ENCODE measurements at regions not wholly inside any gene's neighbourhood (a gene's known extent, or its start where the extent isn't known, plus 50 kb on each side); places are given as distances from the start of the nearest gene placed in this dataset.

DNA sequence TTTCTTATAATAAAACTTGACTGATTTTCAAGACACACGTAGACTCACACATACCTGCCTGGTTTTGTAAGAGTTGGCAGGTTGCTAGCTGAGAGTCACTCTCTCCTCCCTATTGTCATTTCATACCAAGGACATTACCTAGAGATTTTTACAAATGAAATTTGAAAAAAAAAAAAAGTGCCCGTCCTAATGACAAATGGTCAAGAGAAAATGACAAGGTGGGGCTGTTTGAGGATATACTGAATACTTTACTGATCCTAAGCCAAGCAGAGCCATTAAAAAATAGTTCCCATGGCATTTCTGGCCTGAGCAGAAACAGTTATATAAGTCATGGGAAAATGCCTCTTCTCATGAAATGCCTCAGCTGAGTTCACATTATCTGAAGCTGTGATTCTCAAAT lies 150.2 kb downstream of the DYRK2 start:
- DNase-seq, result no peak

DNA sequence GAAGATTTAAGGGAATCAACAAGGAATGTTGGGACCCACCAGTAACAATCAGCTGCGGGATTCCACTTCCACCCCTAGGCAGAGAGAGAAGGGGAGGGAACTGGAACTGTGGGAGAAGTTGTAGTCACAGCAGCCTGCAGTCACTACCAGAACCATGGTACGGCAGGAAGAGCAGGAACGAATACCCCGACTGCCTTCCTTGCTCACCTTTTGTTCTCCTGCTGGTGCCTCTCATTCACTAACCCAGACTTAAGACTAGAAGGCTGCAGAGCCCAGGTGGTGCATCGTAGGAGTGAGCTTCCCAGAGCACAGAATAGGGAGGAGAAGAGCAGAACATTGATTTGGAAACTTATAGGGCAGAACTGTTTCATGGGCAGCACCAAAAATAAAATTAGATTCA lies 154.2 kb downstream of the DYRK2 start:
- no peak for DNase-seq

DNA sequence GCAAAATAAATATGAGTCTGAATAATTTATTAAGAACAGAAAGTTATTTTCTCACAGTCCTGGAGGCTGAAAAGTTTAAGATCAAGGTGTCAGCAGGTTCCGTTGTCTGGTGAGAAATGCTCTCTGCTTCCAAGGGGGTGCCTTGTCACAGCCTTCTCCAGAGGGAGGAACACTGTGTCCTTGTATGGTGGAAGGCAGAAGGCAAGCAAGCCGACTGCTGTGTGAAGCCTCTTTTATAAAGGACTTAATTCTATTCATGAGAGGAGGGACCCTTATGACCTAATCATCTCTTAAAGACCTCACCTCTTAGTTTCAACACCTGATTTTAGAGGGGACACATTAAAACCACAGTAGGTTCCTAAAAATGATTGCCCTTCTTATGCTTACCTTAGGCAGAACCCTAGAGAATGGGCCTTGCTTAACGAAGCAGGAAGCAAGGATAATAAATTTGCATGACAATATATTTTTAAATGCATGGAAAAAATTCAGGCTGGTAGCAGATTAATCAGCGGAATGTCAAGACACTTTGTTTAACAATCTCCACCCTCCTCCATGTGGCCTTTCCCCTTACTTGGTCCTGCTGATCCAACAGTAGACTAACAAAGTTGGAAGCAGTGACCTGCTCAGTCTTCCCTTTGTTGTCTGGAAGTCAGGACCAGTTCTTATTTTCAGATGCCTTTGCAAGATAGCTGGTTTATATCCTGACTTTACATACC lies 154.9 kb downstream of the DYRK2 start:
- DNase-seq, result no peak

DNA sequence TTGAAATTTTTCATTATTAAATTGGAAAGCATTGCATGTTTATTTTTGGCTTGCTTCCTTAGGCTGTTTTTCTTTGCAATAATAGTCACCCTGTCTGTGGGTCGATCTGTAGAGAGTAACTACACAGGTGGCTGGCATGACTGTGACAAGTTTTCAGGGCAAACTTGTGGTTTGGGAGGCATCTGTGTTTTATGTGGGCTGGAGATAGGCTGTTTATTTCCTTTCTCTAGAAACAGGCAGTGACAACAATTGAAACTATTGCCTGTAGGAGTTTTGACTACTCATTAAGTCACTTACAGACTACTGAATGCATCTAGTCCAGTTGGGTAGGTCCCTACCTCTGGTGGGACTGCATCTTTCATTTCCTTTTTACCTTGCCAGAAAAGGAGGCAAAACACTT lies 155.6 kb downstream of the DYRK2 start:
- no peak for DNase-seq

DNA sequence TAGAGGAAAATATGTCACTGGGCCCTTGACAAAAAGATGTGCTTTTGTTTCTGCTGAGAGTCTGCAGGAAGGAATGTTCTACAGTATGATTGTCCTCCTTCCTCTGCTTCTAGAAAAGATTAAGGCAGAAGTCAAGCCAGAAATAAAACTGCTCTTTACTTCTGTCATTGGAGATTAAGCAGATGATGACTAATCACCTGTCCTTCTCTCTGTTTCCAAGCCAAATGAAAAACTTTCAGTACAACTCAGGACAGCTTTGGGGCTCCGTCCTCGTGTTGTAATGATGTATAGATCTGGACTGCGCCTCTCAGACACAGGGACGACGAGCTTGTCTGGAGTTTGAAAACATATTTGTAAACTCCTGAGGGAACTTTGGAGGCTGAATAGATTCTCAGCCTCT lies 159.3 kb downstream of the DYRK2 start:
- no peak for DNase-seq

DNA sequence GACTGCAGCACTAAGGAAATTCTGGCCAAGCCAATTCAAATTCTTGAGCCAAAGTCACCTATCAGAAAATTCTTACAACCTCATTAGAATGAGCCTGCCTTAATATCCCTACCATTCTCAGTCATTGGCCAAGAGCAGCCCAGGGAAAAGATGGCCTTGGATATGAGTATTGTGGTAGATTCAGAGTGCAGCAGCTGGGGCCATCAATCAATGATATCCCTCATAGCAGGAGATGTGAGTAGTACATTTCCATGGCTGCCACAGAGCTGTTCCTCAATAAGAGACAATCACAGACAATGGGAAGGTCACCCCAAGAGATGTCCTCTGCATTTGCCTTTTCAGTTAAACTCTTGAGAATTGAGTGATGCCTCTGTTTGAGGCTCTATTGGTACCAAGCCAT lies 161.6 kb downstream of the DYRK2 start:
- DNase-seq, result no peak

DNA sequence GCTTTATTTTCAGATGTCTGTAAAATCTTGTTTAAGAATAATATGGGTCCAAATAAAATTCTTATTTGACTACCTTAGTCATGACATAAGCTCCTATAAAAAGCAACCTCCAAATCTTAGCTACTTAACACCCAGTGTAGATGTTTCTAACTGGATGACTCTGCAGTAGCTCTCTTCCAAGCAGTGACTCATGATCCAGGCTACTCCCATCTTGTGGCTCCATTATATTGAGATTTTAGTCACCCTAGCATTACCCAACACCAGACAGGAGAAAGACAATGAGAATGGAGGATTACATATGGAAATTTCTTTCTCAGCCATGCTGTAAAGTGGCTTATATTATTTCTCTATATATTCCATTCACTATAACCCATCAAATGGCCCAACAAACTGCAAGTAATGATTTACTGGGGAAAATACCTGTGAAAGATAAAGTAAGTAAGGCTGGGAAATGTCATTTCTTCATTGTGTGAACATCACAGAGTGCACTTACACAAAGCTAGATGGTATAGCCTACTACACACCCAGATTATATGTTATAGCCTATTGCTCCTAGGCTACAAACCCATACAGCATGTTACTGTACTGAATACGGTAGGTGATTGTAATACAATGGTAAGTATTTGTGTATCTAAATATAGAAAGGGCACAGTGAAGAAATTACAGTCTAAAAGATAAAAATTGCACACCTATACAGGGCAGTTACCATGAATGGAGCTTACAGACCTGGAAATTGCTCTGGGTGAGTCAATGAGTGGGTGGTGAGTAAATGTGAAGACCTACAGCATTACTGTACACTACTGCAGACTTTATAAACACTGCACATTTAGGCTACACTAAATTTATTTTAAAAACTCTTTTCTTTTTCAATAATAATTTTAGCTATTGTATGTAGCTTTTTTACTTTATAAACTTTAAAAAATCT lies 163.2 kb downstream of the DYRK2 start:
- no peak for DNase-seq

DNA sequence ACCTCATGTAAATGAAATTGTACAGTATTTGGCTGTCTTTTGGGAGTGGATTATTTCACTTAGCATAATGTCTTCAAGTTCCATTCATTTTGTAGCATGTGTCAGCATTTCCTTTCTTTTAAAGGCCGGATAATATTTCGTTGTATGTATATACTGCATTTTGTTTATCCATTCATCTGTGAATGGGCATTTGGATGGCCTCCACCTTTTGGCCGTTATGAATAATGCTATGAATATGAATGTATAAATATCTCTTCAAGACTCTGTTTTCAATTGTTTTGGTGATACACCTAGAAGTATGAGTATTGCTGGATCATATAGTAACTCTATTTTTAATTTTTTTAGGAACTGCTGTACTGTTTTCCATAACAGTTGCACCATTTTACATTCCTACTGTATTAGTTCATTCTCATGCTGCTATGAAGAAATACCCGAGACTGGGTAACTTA lies 164.9 kb downstream of the DYRK2 start:
- DNase-seq, result no peak

DNA sequence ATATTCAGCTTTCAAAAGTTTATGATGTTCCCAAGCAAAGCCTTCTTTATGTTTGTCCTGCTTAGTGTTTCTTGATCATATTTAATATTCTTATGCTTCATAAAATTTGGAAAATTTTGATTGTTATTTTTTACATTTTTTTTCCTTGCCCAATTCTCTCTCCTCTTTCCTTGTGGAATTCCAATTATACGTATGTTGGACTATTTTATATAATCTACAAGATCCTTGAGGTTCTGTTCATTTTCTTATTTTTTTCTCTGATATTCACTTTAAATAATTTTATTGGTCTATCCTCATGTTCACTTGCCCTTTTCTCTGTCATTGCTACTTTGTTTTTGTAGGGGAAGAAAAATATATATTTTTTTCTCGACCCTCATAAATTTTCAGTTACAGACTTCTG lies 167.7 kb downstream of the DYRK2 start:
- DNase-seq, result no peak

DNA sequence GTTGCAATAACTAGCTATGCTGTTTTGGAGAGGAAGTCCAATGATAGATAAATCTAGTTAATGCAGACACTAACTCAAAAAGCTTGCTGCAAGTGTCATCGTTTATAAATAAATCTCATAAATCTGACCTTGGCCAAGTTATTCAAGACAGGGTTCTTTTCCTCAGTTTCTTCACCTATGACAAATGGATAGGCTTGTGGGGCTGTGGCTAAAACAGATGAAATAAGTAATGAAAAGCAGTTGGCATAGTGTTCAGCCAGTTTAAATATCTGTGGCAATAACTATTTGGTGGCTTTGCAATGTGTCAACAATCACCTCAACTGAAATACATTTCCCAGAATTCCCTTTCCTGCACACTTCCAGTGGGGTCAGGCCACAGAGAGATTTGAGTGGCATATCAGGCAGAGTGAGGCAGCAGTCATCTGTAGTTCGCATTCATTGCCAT lies 169.9 kb downstream of the DYRK2 start:
- no peak for DNase-seq

DNA sequence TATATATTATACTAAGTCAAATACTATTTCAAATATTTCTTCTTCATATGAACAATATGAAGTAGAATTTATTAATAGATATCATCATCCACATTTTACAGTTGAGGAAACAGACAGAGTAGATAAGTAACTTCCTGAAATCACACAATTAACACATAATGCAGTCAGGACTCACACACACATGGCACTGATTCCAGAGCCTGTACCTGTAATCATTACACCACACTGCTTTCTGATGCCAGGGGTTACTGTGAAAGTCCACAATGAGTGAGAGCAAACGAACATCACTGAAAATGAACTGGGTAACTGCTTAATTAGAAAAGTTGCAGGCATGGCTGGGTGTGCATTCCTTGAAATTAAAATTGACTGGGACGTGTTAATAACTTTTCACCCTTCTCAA lies 169.3 kb upstream of the IFNG-AS1 start:
- DNase-seq, result no peak

DNA sequence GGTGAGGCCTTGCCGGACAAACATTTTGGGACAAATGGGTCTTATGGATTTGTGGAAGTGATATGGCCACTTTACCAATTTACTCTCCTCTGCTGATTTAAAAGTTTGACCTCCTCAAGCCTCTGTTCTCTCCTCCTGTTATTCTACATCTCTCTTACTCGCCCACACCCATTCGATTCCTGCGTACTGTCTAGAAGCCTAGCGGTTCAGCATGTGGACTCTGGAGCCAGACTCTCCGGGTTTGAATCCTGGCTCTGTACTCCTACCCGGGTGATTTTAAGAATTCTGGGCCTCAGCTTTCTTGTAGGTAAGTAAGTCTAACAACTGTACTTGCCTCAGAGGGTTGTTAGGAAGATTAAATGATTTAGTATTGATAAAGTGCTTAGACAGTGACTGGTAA lies 168.6 kb upstream of the IFNG-AS1 start:
- DNase-seq, result no peak

DNA sequence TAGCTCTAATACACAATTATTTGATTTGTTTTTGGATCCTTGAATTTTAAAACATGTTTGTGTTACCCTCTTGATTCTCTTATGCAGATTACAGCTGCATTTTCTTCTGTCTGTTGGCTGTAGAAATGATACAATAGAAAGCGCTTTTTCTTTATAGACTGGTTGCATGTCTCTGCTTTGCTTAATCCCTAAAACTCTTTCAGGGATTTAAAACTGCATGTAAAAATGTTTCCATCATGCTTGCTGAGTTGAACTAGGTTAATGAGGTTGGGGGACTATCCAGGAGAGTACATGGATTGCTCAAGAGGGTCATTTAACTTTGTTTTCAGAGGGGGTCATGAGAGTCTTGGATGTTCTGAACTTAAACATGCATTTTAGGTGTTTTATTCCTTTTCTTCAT lies 166.4 kb upstream of the IFNG-AS1 start:
- DNase-seq, result no peak

DNA sequence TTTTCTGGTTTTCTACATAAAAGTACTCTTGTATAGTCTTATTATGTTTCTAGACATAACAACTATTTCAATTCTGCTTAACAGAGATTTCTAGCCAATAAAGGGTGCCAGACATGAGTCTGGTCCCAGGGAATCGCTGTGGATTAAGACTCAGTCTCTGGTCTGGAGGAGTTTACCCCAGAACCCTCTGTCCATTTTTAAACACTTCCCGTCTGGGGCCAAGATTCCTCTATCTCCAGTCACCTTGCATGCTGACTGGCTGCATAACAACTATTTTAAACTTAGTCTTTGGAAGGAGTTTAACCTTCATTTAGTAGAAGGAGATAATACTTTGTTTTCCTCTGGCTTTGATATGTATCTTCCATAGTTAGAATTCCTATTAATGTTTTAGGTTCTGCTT lies 163.1 kb upstream of the IFNG-AS1 start:
- DNase-seq, result no peak

DNA sequence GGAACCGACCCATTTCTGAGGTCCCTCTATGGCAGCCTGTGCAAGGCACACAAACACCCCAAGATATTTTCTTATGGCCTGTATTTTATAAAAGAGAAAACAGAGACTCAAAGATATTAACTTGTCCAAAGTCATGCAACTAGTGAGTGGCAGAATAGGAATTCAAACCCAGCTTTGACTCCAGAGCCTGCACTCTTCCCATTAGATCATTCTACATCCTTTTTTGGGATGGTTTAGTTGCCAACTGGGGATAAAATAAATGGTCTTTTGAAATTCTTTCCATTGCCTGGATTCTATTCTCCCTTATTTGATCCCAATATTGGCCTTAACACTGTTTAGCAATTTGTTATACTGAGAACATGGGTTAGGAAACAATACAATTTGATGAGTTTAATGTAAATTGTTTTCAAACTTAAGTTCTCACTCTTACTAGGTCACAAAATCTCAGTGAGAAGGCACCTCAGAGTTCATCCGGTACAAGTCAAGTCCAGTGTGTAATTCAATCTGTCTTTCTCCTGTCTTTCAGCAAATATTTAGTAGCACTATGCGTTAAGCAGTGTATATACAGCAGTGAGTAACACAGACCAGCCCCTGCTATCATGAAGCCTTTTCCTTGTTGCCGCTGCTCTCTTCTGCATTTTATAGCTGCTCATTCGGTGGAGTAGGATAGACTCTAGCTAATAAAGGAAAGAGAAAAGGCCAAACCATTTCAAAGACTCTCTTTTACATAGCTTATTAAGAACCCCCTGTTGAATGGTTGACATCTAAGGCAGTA lies 162.1 kb upstream of the IFNG-AS1 start:
- no peak for DNase-seq

DNA sequence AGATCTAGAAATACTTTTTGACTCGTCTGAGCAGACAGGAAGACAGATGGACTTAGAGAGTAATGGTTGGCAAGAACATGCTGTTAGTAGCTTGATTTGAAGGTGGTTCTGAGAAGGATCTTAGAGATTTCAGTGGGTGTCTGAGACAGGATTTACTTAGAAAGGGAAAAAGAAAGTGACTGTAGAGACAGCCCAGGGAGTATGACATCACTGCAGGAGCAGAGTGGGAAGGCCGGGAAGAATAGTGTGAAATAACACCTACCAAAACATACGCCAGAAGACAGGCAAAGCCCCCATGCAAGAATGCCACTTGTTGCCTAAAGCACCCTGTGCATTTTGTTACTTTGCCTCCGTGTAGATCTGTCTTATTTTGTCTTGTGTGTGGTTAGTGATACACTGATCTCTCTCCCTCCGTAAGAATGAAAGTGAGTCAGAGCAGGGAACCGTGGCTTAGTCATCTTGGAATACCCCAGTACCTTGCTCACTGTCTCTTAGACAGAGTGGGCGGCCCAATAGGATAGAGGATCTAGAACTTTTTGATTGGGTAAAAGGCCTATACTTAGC lies 161.3 kb upstream of the IFNG-AS1 start:
- DNase-seq, result no peak

DNA sequence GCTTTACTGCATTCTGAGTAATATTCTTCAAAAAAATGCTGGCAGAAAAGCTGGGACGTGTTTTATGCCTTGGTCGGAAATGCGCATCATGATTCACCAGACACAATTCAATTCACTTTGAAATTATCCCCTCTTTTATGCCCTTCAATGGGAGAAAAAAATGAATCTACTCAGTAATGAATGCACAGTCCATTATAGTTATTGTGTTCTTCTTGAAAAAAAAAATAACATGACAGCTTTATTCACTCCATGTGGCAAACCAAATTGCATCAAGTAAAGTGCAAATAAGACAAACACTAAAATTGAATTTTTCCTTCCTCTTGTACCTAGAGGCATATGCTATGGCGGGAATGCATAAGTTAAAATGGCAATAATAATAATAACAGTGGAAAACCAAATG lies 159.4 kb upstream of the IFNG-AS1 start:
- DNase-seq, result no peak

DNA sequence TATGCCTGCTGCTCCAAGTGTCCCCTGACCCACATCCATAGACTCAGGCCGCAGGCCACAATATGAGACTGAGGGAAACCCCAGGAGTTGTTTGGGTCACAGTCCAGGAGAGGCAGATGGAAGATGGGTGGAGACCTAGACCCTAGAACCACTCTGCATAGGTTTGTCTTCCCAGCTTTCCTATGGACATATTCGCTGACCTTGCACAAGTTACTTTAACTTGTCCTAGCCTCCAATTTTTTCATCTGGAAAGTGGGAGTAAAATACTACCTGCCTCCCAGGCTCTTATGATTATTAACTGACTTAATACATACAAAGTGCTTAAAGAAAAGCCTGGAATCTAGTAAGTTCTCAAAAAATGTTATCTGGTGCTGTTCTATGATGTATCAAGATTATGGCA lies 157.1 kb upstream of the IFNG-AS1 start:
- no peak for DNase-seq

DNA sequence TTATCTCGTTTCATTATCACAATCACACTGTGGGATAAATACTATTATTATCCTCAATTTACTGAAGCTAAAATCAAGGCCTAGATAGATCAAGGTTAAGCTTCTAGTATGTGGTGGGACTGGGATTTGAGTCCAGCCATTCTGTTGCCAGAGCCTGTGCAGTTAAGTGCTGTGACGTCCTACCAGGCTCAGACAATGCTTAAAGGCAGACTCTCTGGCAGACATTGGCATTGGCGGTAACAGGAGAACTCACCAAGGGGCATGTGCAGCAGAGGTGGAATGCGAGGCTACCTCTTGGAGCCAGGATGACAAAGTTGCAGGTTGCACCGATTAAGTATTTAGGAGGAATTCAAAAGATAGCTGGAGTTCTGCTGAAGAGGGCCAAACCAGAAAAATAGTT lies 155.6 kb upstream of the IFNG-AS1 start:
- DNase-seq, result no peak

DNA sequence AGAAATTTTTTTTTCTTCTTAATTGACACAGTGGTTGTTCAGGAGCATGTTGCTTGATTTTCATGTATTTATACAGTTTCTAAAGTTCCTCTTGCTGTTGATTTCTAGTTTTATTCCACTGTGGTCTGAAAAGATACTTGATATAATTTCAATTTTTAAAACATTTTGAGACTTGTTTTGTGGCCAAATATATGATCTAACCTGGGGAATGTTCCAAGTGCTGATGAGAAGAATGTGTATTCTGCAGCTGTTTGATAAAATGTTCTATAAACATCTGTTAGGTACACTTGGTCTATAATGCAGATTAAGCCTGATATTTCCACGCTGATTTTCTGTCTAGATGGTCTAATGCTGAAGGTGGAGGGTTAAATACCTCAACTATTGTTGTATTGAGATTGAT lies 151.4 kb upstream of the IFNG-AS1 start:
- no peak for DNase-seq

DNA sequence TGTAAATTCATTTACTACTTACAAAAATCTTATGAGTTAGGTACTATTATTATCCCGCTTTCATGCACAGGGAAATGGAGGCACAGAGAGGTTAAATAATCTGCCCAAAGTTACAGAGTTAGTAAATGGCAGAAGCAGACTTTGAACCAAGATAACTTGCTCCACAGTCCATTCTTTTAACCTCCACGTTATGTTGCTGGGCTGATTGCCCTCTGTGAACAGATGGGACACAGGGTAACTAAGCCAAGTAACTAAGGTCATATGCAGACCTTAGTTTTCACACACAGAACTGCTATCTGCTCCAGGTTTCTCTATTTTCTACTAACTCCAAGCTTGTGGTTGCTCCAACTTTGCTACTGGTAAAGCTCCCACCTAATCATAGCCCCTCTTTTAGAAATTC lies 147.1 kb upstream of the IFNG-AS1 start:
- no peak for DNase-seq

DNA sequence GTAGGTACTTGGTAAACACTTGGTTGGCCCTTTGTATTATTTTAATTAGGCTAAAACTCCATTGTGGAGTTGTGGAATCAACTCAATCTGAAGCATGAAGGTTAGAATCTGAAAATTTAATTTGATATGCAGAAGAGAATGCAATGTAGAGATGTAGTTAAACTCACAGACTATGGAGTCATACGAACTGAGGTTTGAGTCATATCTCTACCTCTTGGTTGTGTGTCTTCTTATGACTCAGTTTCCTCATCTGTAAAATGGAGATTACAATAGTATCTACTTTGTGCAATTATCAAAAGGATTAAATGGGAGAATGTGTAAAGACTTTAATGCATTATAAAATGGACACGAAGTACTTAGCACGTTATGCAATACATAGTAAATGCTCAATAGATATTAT lies 146.0 kb upstream of the IFNG-AS1 start:
- DNase-seq, result no peak

DNA sequence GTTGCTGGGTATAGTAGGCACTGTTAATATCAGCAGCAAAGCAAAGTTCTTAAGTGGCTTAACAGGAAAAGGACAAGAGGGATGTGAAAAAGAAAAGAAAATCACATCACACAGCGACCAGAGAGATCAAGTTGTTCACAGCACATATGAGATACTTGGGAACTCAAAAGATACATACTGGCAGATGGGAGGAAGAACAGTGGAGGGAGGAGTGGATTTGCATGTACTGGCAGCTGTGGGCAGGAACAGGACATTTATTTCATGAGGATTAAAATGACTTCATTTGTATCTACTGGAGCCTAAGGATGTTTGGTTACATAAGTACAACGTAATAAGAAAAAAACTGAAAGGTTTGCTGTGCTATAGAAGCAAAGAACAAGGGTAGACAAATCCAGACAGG lies 136.5 kb upstream of the IFNG-AS1 start:
- no peak for DNase-seq
